HUES48 (cell line): ENCODE measurements at regions not wholly inside any gene's neighbourhood (a gene's known extent, or its start where the extent isn't known, plus 50 kb on each side); places are given as distances from the start of the nearest gene placed in this dataset.
"Not testable (repeated sequence)": the region's sequence is repeated elsewhere in the genome, so short reads cannot be mapped to it uniquely, and the experiment has no call there.

Experiments
- H3K27ac ChIP-seq: one replicate; pipeline ENCODE4 v1.7.0; 2013; ENCODE audit warnings: low read depth, low read length, inconsistent platforms
- H3K27me3 ChIP-seq: 2 replicates; pipeline ENCODE4 v1.6.1; 2013; ENCODE audit warnings: mild to moderate bottlenecking, low read length; ENCODE audit not compliant: control insufficient read depth, insufficient read depth
- H3K36me3 ChIP-seq: 2 replicates; pipeline ENCODE4 v1.6.1; 2013; ENCODE audit warnings: low read length; ENCODE audit not compliant: control insufficient read depth, insufficient read depth
- H3K4me1 ChIP-seq: 2 replicates; pipeline ENCODE4 v1.6.1; 2013; ENCODE audit warnings: mild to moderate bottlenecking, low read length; ENCODE audit not compliant: control insufficient read depth, insufficient read depth
- H3K4me3 ChIP-seq: 2 replicates; pipeline ENCODE4 v1.5.1; 2013; ENCODE audit warnings: mild to moderate bottlenecking, low read depth, low read length
- H3K9ac ChIP-seq: 2 replicates; pipeline ENCODE4 v1.6.1; 2013; ENCODE audit warnings: mild to moderate bottlenecking, low read depth, low read length, moderate library complexity
- H3K9me3 ChIP-seq: 2 replicates; pipeline ENCODE4 v1.6.1; 2013; ENCODE audit warnings: low read length; ENCODE audit not compliant: control insufficient read depth, insufficient read depth

DNA sequence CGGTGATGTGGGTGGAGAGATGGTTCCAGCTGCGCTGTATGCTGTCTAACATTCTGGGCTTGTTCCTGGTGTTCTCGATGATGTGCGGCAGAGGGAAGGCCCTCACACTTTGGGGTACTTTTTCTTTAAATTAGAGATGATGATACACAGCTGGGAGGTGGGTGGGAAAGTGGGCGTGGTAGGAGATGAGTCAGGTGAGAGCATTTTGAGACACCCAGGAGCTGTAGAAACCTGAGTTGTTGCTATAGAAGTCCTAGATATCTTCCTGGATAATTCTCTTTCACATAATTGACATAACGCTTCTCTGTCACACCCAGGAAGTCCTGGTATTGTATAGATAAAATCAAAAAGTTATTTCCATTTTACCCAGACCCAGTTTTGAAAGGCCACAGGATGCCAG is 103.8 kb upstream of the ALKAL2 start:
- Histone ChIP-seq H3K9me3 (peaks cover 5% of the 10 kb centered on the region; the same call in 1 of the 2 replicates), H3K4me1 (no peaks in the 10 kb centered on the region), H3K9ac (no peak overlapping the region), H3K4me3 (no peak overlapping the region), H3K27me3 (no peaks in the 10 kb centered on the region), H3K27ac (no peak overlapping the region), H3K36me3 (no peaks in the 10 kb centered on the region)

DNA sequence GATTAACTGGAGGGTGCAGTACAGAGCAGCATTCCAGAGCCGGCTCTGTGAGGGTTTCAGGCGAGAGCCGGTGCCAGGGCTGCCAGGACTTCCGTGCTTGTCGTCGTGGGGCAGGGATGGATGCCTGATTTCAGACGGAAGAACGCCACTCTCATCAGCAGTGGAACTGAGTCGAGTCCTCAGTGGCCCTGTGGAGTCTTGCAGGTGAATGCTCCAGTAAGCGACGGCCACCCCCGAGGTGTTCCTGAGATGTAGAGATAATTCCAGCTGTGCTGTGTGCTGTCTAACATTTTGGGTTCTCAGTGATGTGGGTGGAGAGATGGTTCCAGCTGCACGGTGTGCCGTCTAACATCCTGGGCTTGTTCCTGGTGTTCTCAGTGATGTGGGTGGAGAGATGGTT is 103.1 kb upstream of the ALKAL2 start:
- no peaks in the 10 kb centered on the region for H3K27me3 ChIP-seq
- H3K4me1 ChIP-seq, result no peaks in the 10 kb centered on the region
- peaks cover 5% of the 10 kb centered on the region; the same call in 1 of the 2 replicates for H3K9me3 ChIP-seq
- H3K36me3 ChIP-seq, result no peaks in the 10 kb centered on the region
- no peak overlapping the region for H3K4me3 ChIP-seq
- no peak overlapping the region for H3K9ac ChIP-seq
- no peak overlapping the region for H3K27ac ChIP-seq

DNA sequence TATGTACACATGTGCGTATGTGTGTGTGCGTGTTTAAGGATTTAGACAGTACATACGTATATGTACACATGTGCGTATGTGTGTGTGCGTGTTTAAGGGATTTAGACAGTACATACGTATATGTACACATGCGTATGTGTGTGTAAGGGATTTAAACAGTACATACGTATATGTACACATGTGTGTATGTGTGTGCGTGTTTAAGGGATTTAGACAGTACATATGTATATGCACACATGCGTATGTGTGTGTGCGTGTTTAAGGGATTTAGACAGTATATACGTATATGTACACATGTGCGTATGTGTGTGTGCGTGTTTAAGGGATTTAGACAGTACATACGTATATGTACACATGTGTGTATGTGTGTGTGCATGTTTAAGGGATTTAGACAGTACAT is 102.1 kb upstream of the ALKAL2 start:
- H3K4me1 ChIP-seq, result not testable (repeated sequence)

GRCh38 chr2:388752-389151 is 100.9 kb upstream of the ALKAL2 start:
- not testable (repeated sequence) for H3K4me3 ChIP-seq, H3K27me3 ChIP-seq, H3K4me1 ChIP-seq, H3K9ac ChIP-seq, H3K9me3 ChIP-seq, H3K36me3 ChIP-seq, H3K27ac ChIP-seq

More for the DNA sequence above, 102.1 kb upstream of the ALKAL2 start:
- H3K27ac ChIP-seq, H3K27me3 ChIP-seq, H3K4me3 ChIP-seq, H3K9me3 ChIP-seq, H3K9ac ChIP-seq, H3K36me3 ChIP-seq: not testable (repeated sequence)

GRCh38 chr2:387980-388421 is 100.1 kb upstream of the ALKAL2 start:
- no peaks in the 10 kb centered on the region for H3K36me3 ChIP-seq
- peaks cover 5% of the 10 kb centered on the region; the same call in 1 of the 2 replicates for H3K9me3 ChIP-seq
- H3K4me3 ChIP-seq, result no peak overlapping the region
- H3K4me1 ChIP-seq, result 0 out of 2 replicates have a peak, but pooled peaks cover 3% of the 10 kb centered on the region
- no peak overlapping the region for H3K27ac ChIP-seq
- H3K27me3 ChIP-seq, result no peaks in the 10 kb centered on the region
- no peak overlapping the region for H3K9ac ChIP-seq

DNA sequence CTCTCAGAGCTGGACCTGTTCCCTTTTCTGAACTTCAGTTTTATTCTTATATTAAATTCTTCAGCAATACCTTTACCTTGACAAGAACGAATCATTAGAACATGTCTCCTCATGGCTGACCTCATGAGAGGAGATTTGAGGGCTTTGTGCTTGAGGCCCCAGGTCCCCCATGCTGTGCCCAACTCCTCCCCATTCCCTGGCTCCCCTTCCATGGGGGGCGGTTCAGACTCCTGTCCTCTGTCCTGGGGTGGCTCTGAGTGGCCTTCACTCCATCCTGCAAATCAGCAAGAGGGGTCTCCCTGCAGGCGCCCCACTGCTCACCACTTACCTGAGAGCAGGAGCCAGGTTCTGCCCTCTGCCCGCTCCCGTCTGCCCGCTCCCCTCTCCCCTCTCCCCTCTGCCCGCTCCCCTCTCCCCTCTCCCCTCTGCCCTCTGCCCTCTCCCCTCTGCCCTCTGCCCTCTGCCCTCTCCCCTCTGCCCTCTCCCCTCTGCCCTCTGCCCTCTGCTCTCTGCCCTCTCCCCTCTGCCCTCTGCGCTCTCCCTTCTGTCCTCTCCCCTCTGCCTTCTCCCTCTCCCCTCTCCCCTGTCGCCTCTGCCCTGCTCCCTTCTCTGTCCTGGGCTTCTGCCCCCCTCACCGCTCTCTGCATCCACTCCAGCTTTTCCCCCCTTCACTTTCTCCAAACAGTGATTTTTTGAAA is 98.7 kb upstream of the ALKAL2 start:
- Histone ChIP-seq H3K27ac (no peak overlapping the region), H3K9ac (no peak overlapping the region), H3K4me1 (peaks cover 16% of the 10 kb centered on the region), H3K4me3 (no peak overlapping the region), H3K36me3 (no peaks in the 10 kb centered on the region), H3K27me3 (no peaks in the 10 kb centered on the region; the same call in 1 of the 2 replicates), H3K9me3 (peaks cover 5% of the 10 kb centered on the region; the same call in 1 of the 2 replicates)

- peaks cover 21% of the 10 kb centered on the region for H3K4me1 ChIP-seq
- no peaks in the 10 kb centered on the region for H3K36me3 ChIP-seq
- no peak overlapping the region for H3K27ac ChIP-seq
- no peak overlapping the region for H3K9ac ChIP-seq
- H3K27me3 ChIP-seq, result no peaks in the 10 kb centered on the region; the same call in 1 of the 2 replicates
- no peak overlapping the region for H3K4me3 ChIP-seq
- H3K9me3 ChIP-seq, result peaks cover 5% of the 10 kb centered on the region; the same call in 1 of the 2 replicates
Measured at GRCh38 chr2:385785-386184, 97.9 kb upstream of the ALKAL2 start.

GRCh38 chr2:385061-385460 is 97.2 kb upstream of the ALKAL2 start:
- no peak overlapping the region for H3K4me3 ChIP-seq
- no peak overlapping the region for H3K27ac ChIP-seq
- peaks cover 5% of the 10 kb centered on the region; the same call in 1 of the 2 replicates for H3K9me3 ChIP-seq
- no peak overlapping the region for H3K9ac ChIP-seq
- no peaks in the 10 kb centered on the region for H3K36me3 ChIP-seq
- no peaks in the 10 kb centered on the region; the same call in 1 of the 2 replicates for H3K27me3 ChIP-seq
- H3K4me1 ChIP-seq, result peaks cover 21% of the 10 kb centered on the region

DNA sequence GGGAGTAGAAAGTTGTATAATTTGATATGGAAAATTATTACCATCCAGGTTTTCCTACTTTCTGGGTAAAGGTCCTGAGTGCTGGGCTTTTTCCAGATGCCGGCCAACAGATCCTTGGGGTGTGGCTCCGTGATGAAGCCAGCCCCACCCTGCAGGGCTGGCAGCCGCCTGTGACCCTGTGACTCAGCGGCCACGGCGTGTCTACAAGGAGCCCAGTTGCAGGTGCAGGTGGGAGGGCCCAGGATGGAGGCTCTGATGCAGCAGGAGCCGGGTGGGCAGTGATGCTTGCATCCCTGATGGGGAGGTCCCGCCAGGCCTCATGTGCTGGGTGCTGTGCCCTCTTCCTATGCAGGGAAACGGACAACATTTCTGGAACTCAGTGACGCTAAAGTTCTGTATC is 96.0 kb upstream of the ALKAL2 start:
- Histone ChIP-seq H3K9ac (no peak overlapping the region), H3K4me1 (peaks cover 21% of the 10 kb centered on the region), H3K4me3 (no peak overlapping the region), H3K9me3 (no peaks in the 10 kb centered on the region), H3K27ac (no peak overlapping the region), H3K36me3 (no peaks in the 10 kb centered on the region), H3K27me3 (no peaks in the 10 kb centered on the region; the same call in 1 of the 2 replicates)

DNA sequence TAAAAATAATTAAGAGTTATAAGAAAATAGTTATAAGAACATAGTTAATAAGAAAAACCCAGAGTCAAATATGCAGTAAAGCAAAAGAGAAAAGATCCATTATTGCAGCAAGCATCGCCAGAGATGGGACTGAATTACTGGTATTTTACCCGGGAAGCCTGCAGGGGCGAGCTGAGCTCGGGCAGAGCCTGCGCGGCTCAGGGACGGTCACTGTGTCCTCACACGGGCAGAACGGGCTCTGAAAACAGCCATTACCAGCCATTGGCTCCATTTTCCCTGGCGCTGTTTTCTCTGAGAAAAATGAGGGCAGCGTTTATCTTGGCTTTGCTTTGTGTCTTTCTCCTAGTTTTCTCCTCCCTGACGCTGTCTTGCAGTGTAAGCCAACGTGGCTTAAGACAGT is 95.3 kb upstream of the ALKAL2 start:
- Histone ChIP-seq H3K36me3 (no peaks in the 10 kb centered on the region), H3K9me3 (no peaks in the 10 kb centered on the region), H3K27ac (no peak overlapping the region), H3K4me1 (peaks cover 21% of the 10 kb centered on the region), H3K4me3 (no peak overlapping the region), H3K9ac (no peak overlapping the region), H3K27me3 (no peaks in the 10 kb centered on the region; the same call in 1 of the 2 replicates)

DNA sequence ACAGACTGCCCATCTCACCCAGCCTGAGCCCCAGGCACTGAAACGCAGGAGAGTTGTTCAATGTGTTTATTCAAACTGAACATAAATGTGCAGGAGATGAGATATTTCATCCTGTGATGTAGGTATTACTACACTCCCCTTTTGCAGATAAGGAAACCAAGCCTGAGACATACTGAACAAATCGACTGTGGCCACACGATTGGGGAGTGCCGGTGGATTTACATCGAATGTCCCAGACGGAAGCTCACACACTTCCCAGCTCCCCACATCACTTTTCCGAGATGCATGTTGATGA is 94.8 kb upstream of the ALKAL2 start:
- Histone ChIP-seq H3K27me3 (no peaks in the 10 kb centered on the region; the same call in 1 of the 2 replicates), H3K9me3 (no peaks in the 10 kb centered on the region), H3K4me3 (no peak overlapping the region), H3K4me1 (peaks cover 21% of the 10 kb centered on the region), H3K9ac (no peak overlapping the region), H3K36me3 (no peaks in the 10 kb centered on the region), H3K27ac (no peak overlapping the region)
